Uterus (tissue), 2 donors: ENCODE measurements at regions not wholly inside any gene's neighbourhood (a gene's known extent, or its start where the extent isn't known, plus 50 kb on each side); places are given as distances from the start of the nearest gene placed in this dataset.

Experiments
- POLR2A ChIP-seq, 2 donors: fragments of 450-650 bp; IDR thresholded peaks; one replicate each; pipeline ENCODE4 v1.6.1; 2016; ENCODE audit warnings: antibody characterized with exemption in 2 of 2, mild to moderate bottlenecking in 1 of 2, moderate library complexity in 1 of 2
- TF ChIP-seq, protein P1 (sequence below), 4 experiments: fragments of 200-600 bp in 2 of 4; fragments of 450-650 bp in 2 of 4; sonication (generic) in 2 of 4; IDR thresholded peaks; one replicate each; pipeline ENCODE4 v1.5.1; 2016 to 2019; ENCODE audit warnings: antibody characterized with exemption in 4 of 4, mild to moderate bottlenecking in 2 of 4, moderate library complexity in 1 of 4

DNA sequence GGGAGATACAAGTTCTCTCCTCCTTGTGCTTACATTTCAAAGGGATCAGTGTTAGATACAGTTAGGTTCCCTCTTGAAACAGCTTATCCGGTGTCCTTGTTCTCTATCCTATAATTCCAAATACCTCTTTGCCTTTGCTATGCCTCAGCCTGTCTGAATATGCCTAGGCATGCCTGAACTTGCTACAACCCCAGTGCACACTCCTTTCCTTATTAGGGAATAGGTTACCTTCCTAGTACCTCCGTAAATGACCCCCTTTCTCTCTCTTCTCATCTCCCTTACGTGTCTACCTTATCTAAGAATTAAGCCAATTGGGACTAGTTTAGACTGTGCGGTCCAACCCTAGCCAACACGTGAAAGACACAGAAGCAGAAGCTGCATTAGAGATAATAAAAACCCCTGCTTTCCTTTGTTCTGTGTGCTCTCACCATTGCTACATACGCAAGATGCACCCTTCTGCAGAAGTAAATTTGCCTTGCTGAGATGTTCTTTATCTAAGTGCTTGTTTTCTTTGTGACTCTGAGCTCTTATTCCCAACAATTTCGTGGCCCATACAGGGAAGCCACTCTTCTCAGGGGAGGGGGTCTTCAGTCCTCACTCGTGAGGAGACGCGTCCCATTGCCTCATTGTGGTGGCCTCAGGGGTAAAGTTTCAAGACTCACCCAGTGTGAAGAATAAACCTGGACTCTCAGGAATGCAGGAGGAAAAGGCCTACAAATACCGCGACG lies 802.1 kb downstream of the PLA2G4A start:
- TF ChIP-seq, protein P1, sequence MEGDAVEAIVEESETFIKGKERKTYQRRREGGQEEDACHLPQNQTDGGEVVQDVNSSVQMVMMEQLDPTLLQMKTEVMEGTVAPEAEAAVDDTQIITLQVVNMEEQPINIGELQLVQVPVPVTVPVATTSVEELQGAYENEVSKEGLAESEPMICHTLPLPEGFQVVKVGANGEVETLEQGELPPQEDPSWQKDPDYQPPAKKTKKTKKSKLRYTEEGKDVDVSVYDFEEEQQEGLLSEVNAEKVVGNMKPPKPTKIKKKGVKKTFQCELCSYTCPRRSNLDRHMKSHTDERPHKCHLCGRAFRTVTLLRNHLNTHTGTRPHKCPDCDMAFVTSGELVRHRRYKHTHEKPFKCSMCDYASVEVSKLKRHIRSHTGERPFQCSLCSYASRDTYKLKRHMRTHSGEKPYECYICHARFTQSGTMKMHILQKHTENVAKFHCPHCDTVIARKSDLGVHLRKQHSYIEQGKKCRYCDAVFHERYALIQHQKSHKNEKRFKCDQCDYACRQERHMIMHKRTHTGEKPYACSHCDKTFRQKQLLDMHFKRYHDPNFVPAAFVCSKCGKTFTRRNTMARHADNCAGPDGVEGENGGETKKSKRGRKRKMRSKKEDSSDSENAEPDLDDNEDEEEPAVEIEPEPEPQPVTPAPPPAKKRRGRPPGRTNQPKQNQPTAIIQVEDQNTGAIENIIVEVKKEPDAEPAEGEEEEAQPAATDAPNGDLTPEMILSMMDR (IDR thresholded peaks at IDR 0.05) = no peak
- no peak for TF ChIP-seq POLR2A (IDR thresholded peaks at IDR 0.05)
